ENCODE measurements at regions not wholly inside any gene's neighbourhood (a gene's known extent, or its start where the extent isn't known, plus 50 kb on each side); places are given as distances from the start of the nearest gene placed in this dataset.
A peak's percentile ranks its signal among the peaks of the same experiment; 100 is the strongest.

GRCh38 chr5:22968386-22968785, 115.2 kb upstream of the CDH12 start:
- CTCF ChIA-PET = no interaction called here

More at GRCh38 chr5:22968386-22968785, 115.2 kb upstream of the CDH12 start:
- H3K79me2 ChIP-seq (ENCODE audit: control insufficient read depth, insufficient read depth, low read length) = no peaks in the 10 kb centered on the region
- H3K36me3 ChIP-seq (ENCODE audit: control insufficient read depth in 2 of 2, extremely low read depth in 1 of 2, insufficient read depth in 2 of 2, low read length in 2 of 2) = no peaks in the 10 kb centered on the region
- TF ChIP-seq EZH2 (IDR thresholded peaks at IDR 0.05; ENCODE audit: borderline replicate concordance, low read depth, low read length, severe bottlenecking) (no peak), CTCF (IDR thresholded peaks at IDR 0.05; ENCODE audit: extremely low read depth in 1 of 2, insufficient read depth in 1 of 2, low read depth in 1 of 2, low read length in 2 of 2) (no peak), FOS (IDR thresholded peaks at IDR 0.05; ENCODE audit: borderline replicate concordance, insufficient read depth, low read length) (no peak), MAX (IDR thresholded peaks at IDR 0.05; ENCODE audit: insufficient read depth, insufficient read length) (no peak), GATA2 (IDR thresholded peaks at IDR 0.05; ENCODE audit: insufficient read depth, insufficient read length, low read depth, low read length) (no peak), MYC (IDR thresholded peaks at IDR 0.05; ENCODE audit: low read depth, low read length) (no peak), POLR2AphosphoS5 (IDR thresholded peaks at IDR 0.05; ENCODE audit: insufficient read depth, low read depth, low read length) (no peak), POLR2A (IDR thresholded peaks at IDR 0.05; ENCODE audit: low read depth, low read length) (no peak), JUN (IDR thresholded peaks at IDR 0.05; ENCODE audit: borderline replicate concordance, insufficient read depth, insufficient read length, low read depth) (no peak)
- H3K4me3 ChIP-seq (replicated peaks in 1 of 3; ENCODE audit: insufficient read depth in 1 of 3, low read depth in 1 of 3, low read length in 3 of 3) = no peak overlapping the region
- no peaks in the 10 kb centered on the region for H4K20me1 ChIP-seq (replicated peaks; ENCODE audit: control insufficient read depth, extremely low read depth, insufficient read depth, low read length)
- H3K4me2 ChIP-seq (ENCODE audit: insufficient read depth, low read length) = no peak overlapping the region
- no peaks in the 10 kb centered on the region for H3K27me3 ChIP-seq (ENCODE audit: control insufficient read depth in 2 of 2, insufficient read depth in 2 of 2, low read length in 2 of 2)
- H3K4me1 ChIP-seq (ENCODE audit: control insufficient read depth, extremely low read depth, insufficient read depth, low read length) = no peaks in the 10 kb centered on the region
- intact Hi-C loops (cut with micrococcal nuclease) = no loop called here
- H3K27ac ChIP-seq (ENCODE audit: insufficient read depth, low read depth, low read length) = no peak overlapping the region
- no peaks in the 10 kb centered on the region for H3K9me3 ChIP-seq (replicated peaks; ENCODE audit: control insufficient read depth, insufficient read depth, low read length)
- POLR2A ChIA-PET = no interaction called here
- no peak overlapping the region for H2AFZ ChIP-seq (ENCODE audit: low read depth, low read length)
- no peaks in the 10 kb centered on the region for H3K9me1 ChIP-seq (replicated peaks; ENCODE audit: control insufficient read depth, extremely low read depth, insufficient read depth, low read length)
- H3K9ac ChIP-seq (replicated peaks; ENCODE audit: extremely low read depth, insufficient read depth, low read length) = no peak overlapping the region
- dilution Hi-C loops (cut with MboI; ENCODE audit: extremely low pct_ligation_motif_present, low sequenced_read_pairs) = no loop called here
- DNase-seq (ENCODE audit: low read depth, low spot score) (no peak), FAIRE-seq (peak; percentile 59)
- BruUV-seq (replicated peaks) = no TSS peak
